H1 (cell line): ENCODE measurements at regions not wholly inside any gene's neighbourhood (a gene's known extent, or its start where the extent isn't known, plus 50 kb on each side); places are given as distances from the start of the nearest gene placed in this dataset.
"Not testable (repeated sequence)": the region's sequence is repeated elsewhere in the genome, so short reads cannot be mapped to it uniquely, and the experiment has no call there.

ENCODE experiments used
- CTCF ChIA-PET: fragments of 300-600 bp; sonication (Branson Sonifier 250); formaldehyde crosslinking; loops from one replicate; lab custom pipeline; 2021; ENCODE audit not compliant: partially characterized antibody; lab: Charles Lee
- POLR2A ChIA-PET: fragments of 300-600 bp; sonication (Branson Sonifier 250); formaldehyde crosslinking; loops from one replicate; lab custom pipeline; 2021; ENCODE audit warnings: inconsistent platforms; ENCODE audit not compliant: partially characterized antibody; lab: Charles Lee
- DNase-seq, 2 experiments: peaks; one replicate each; pipeline versions ENCODE4 v3.0.0 to v3.0.0-alpha.2; 2010 to 2022; ENCODE audit warnings: low spot score in 2 of 2, low read depth in 1 of 2, mixed read lengths in 1 of 2
- FAIRE-seq: peaks from 2 replicates; lab custom pipeline; 2011; peaks lifted over from hg19 to GRCh38; lab: Jason Lieb, UNC
- H2AFZ ChIP-seq: 2 replicates; pipeline ENCODE4 v1.8.1; 2012; ENCODE audit warnings: low read length, inconsistent platforms
- H2AK5ac ChIP-seq: 2 replicates; pipeline ENCODE4 v1.6.1; 2013; ENCODE audit warnings: low read depth, low read length
- H2BK120ac ChIP-seq: replicated peaks from 2 replicates; pipeline ENCODE3; 2013; ENCODE audit warnings: low read depth, low read length, inconsistent platforms
- H2BK12ac ChIP-seq: 2 replicates; pipeline ENCODE4 v1.6.1; 2013; ENCODE audit warnings: low read depth, low read length
- H2BK15ac ChIP-seq: 2 replicates; pipeline ENCODE4 v1.6.1; 2013; ENCODE audit warnings: low read length
- H2BK20ac ChIP-seq: 2 replicates; pipeline ENCODE4 v1.6.1; 2013; ENCODE audit warnings: low read length
- H2BK5ac ChIP-seq: 2 replicates; pipeline ENCODE4 v1.6.1; 2013; ENCODE audit warnings: low read depth, low read length
- H3K14ac ChIP-seq: 2 replicates; pipeline ENCODE4 v1.6.1; 2013; ENCODE audit warnings: inconsistent platforms; ENCODE audit not compliant: insufficient read length
- H3K18ac ChIP-seq: 2 replicates; pipeline ENCODE4 v1.6.1; 2013; ENCODE audit warnings: low read length; ENCODE audit errors: extremely low read depth
- H3K23ac ChIP-seq: 2 replicates; pipeline ENCODE4 v1.6.1; 2013; ENCODE audit warnings: inconsistent platforms; ENCODE audit not compliant: insufficient read length
- H3K23me2 ChIP-seq: 2 replicates; pipeline ENCODE4 v1.6.1; 2013; ENCODE audit warnings: low read depth, low read length
- H3K27ac ChIP-seq: 2 replicates; pipeline ENCODE4 v1.6.1; 2011; ENCODE audit warnings: low read depth, low read length, inconsistent platforms
- H3K27me3 ChIP-seq, 4 experiments: replicated peaks in 1 of 4; 1 replicate in 1 of 4; 2 replicates in 3 of 4; pipeline versions ENCODE4 v1.6.1 to v1.8.1; 2011 to 2013; ENCODE audit warnings: low read length in 3 of 4, mild to moderate bottlenecking in 3 of 4, inconsistent platforms in 2 of 4, mixed read lengths in 2 of 4, moderate library complexity in 1 of 4; ENCODE audit not compliant: control insufficient read depth in 3 of 4, insufficient read depth in 3 of 4; ENCODE audit errors: extremely low read depth in 1 of 4
- H3K36me3 ChIP-seq, 4 experiments: 2 replicates each; pipeline versions ENCODE4 v1.6.1 to v1.8.1; 2011 to 2013; ENCODE audit warnings: mild to moderate bottlenecking in 4 of 4, low read length in 3 of 4, moderate library complexity in 2 of 4, control low read depth in 1 of 4, inconsistent platforms in 1 of 4; ENCODE audit not compliant: insufficient read depth in 4 of 4, control insufficient read depth in 2 of 4
- H3K4ac ChIP-seq: replicated peaks from 2 replicates; pipeline ENCODE3; 2013; ENCODE audit warnings: low read length, low read depth, mixed read lengths, inconsistent platforms; ENCODE audit not compliant: insufficient read length
- H3K4me1 ChIP-seq, 4 experiments: replicated peaks in 1 of 4; 1 replicate in 1 of 4; 2 replicates in 3 of 4; pipeline versions ENCODE4 v1.6.1 to v1.8.1; 2011 to 2013; ENCODE audit warnings: low read length in 3 of 4, inconsistent platforms in 2 of 4, mixed read lengths in 1 of 4; ENCODE audit not compliant: insufficient read depth in 4 of 4, control insufficient read depth in 3 of 4
- H3K4me2 ChIP-seq, 2 experiments: 2 replicates each; pipeline versions ENCODE4 v1.6.1 to v1.8.1; 2011 to 2013; ENCODE audit warnings: low read depth in 2 of 2, low read length in 2 of 2, control low read depth in 1 of 2, inconsistent platforms in 1 of 2, mild to moderate bottlenecking in 1 of 2; ENCODE audit not compliant: insufficient read depth in 1 of 2
- H3K4me3 ChIP-seq, 4 experiments: fragments of 200-600, 300-600 bp in 1 of 4; sonication (generic), shearing (Covaris generic), sonication (Bioruptor Twin) in 1 of 4; 2 replicates each; pipeline versions ENCODE4 v1.5.1 to v1.8.1; 2011 to 2016; ENCODE audit warnings: low read length in 4 of 4, low read depth in 3 of 4, control low read depth in 2 of 4, inconsistent platforms in 2 of 4, mild to moderate bottlenecking in 2 of 4, mixed read lengths in 1 of 4, moderate library complexity in 1 of 4; ENCODE audit not compliant: insufficient read depth in 2 of 4; ENCODE audit errors: extremely low read depth in 1 of 4
- H3K56ac ChIP-seq: replicated peaks from 2 replicates; pipeline ENCODE3; 2013; ENCODE audit warnings: low read depth, mild to moderate bottlenecking, mixed read lengths, low read length, inconsistent platforms; ENCODE audit not compliant: insufficient read length
- H3K79me1 ChIP-seq: 2 replicates; pipeline ENCODE4 v1.6.1; 2013; ENCODE audit warnings: low read depth, low read length, control low read depth
- H3K79me2 ChIP-seq, 2 experiments: 2 replicates each; pipeline versions ENCODE4 v1.6.1 to v1.8.1; 2012 to 2013; ENCODE audit warnings: low read length in 2 of 2, mild to moderate bottlenecking in 2 of 2, inconsistent platforms in 1 of 2; ENCODE audit not compliant: insufficient read depth in 2 of 2, control insufficient read depth in 1 of 2
- H3K9ac ChIP-seq, 4 experiments: replicated peaks in 1 of 4; 1 replicate in 1 of 4; 2 replicates in 3 of 4; pipeline versions ENCODE4 v1.6.1 to v1.8.1; 2011 to 2013; ENCODE audit warnings: low read depth in 3 of 4, low read length in 3 of 4, control low read depth in 2 of 4, mild to moderate bottlenecking in 2 of 4, moderate library complexity in 2 of 4, inconsistent platforms in 1 of 4; ENCODE audit errors: extremely low read depth in 1 of 4
- H3K9me3 ChIP-seq, 2 experiments: 2 replicates each; pipeline versions ENCODE4 v1.6.1 to v1.8.1; 2012 to 2013; ENCODE audit warnings: mild to moderate bottlenecking in 2 of 2, moderate library complexity in 2 of 2, control low read depth in 1 of 2, inconsistent platforms in 1 of 2, low read depth in 1 of 2, low read length in 1 of 2, mixed read lengths in 1 of 2; ENCODE audit not compliant: insufficient read depth in 2 of 2
- H4K20me1 ChIP-seq, 2 experiments: replicated peaks in 1 of 2; 2 replicates each; pipeline versions ENCODE3 to v1.8.1; 2011 to 2013; ENCODE audit warnings: inconsistent platforms in 2 of 2, low read length in 2 of 2, mild to moderate bottlenecking in 1 of 2; ENCODE audit not compliant: insufficient read depth in 2 of 2, control insufficient read depth in 1 of 2
- H4K5ac ChIP-seq: 2 replicates; pipeline ENCODE4 v1.6.1; 2013; ENCODE audit warnings: low read length, low read depth, mixed read lengths, inconsistent platforms; ENCODE audit not compliant: insufficient read length
- H4K8ac ChIP-seq: 2 replicates; pipeline ENCODE4 v1.8.0; 2013; ENCODE audit warnings: mild to moderate bottlenecking, moderate library complexity, low read length, inconsistent platforms; ENCODE audit not compliant: insufficient read depth; ENCODE audit errors: extremely low read depth
- H4K91ac ChIP-seq: replicated peaks from 2 replicates; pipeline ENCODE3; 2013; ENCODE audit warnings: low read length, mixed read lengths, inconsistent platforms; ENCODE audit not compliant: insufficient read length
- WGBS, 2 experiments: shearing (Covaris generic) in 1 of 2; methylation state at CpG; one replicate each; pipeline versions ENCODE4 v1.1.6 to v1.1.7; 2013 to 2015; ENCODE audit warnings: low lambda C conversion rate in 2 of 2, mixed read lengths in 2 of 2, inconsistent platforms in 1 of 2, low coverage in 1 of 2, missing lambda C conversion rate in 1 of 2; ENCODE audit not compliant: insufficient replicate concordance in 2 of 2, insufficient coverage in 1 of 2, insufficient read length in 1 of 2; ENCODE audit errors: extremely low coverage in 1 of 2, missing lambda C conversion rate in 1 of 2; 5-methylcytosine and 5-hydroxymethylcytosine counted together

- WGBS, 2 experiments: 88% methylated on average over 10 of the region's 10 CpGs; no CpG with 5 or more reads in 1 of the 2 experiments
- H3K27me3 ChIP-seq, H2BK20ac ChIP-seq, H2AK5ac ChIP-seq, H4K8ac ChIP-seq, H3K36me3 ChIP-seq, H3K14ac ChIP-seq, POLR2A ChIA-PET, H3K23ac ChIP-seq, H3K23me2 ChIP-seq, DNase-seq, FAIRE-seq, H4K20me1 ChIP-seq, H2BK120ac ChIP-seq, H2BK15ac ChIP-seq, H3K79me1 ChIP-seq, H2BK5ac ChIP-seq, H3K9ac ChIP-seq, H3K27ac ChIP-seq, H2BK12ac ChIP-seq, H3K4ac ChIP-seq, H4K91ac ChIP-seq, H3K4me2 ChIP-seq, H3K4me3 ChIP-seq, H3K56ac ChIP-seq, H2AFZ ChIP-seq, H3K79me2 ChIP-seq, H4K5ac ChIP-seq, H3K18ac ChIP-seq, H3K4me1 ChIP-seq: not testable (repeated sequence)
- H3K9me3 ChIP-seq: peaks cover 3 to 13% of the 10 kb centered on the region in 2 experiments; a peak in 3 of 4 replicates
- CTCF ChIA-PET: interaction anchor here (0.8 to 1.3 kb wide), 2 partner anchors 88 to 113 kb away, joined by 3 read pairs; no protein-coding TSS in a partner anchor
Observed at GRCh38 chr2:234248213-234248710, 197.8 kb downstream of the SPP2 start.
